ENCODE measurements at regions not wholly inside any gene's neighbourhood (a gene's known extent, or its start where the extent isn't known, plus 50 kb on each side); places are given as distances from the start of the nearest gene placed in this dataset.

- no peak overlapping the region for H3K9ac ChIP-seq (ENCODE audit: low read length)
- no peak overlapping the region for H3K27ac ChIP-seq (ENCODE audit: low read length)
- H3K79me2 ChIP-seq (ENCODE audit: low read length), result no peaks in the 10 kb centered on the region
- H4K20me1 ChIP-seq (ENCODE audit: insufficient read depth, low read depth, low read length), result no peaks in the 10 kb centered on the region
- H3K27me3 ChIP-seq (ENCODE audit: low read length), result no peaks in the 10 kb centered on the region; the same call in 1 of the 2 replicates
- H3K4me3 ChIP-seq (ENCODE audit: low read length), result no peak overlapping the region
- H3K36me3 ChIP-seq (ENCODE audit: insufficient read depth, low read length), result no peaks in the 10 kb centered on the region
- H3K4me2 ChIP-seq (ENCODE audit: low read depth, low read length, poor library complexity, severe bottlenecking), result no peak overlapping the region
- no peak overlapping the region for H2AFZ ChIP-seq (ENCODE audit: low read length)
- no peak for DNase-seq
- H3K9me3 ChIP-seq (ENCODE audit: low read length), result no peaks in the 10 kb centered on the region
- 0 out of 2 replicates have a peak, but pooled peaks cover 4% of the 10 kb centered on the region for H3K4me1 ChIP-seq (ENCODE audit: low read length)
- no peaks in the 10 kb centered on the region for H3K9me2 ChIP-seq (replicated peaks; ENCODE audit: insufficient read depth, low read length)
Measured at GRCh38 chr2:173783382-173783781, 181.8 kb downstream of the SP3 start.

DNA sequence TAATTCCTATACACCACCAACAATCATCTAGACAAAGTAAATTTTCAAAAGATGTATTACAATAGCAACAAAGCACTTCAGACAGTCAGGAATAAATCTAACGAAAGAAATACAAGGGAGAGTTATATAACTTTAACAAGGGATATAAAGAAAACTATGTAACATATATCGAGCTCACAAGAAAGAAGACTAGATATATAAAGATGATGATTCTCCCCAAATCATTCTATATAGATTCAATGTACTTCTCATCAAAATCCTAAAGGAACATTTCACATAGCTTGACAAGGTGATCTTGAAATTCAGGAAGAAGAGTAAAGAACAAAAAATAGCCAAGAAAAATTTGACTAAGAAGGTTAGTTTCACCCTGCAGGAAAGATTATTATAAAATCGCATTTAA is 179.4 kb downstream of the SP3 start:
- Histone ChIP-seq H4K20me1 (ENCODE audit: insufficient read depth, low read depth, low read length) (no peaks in the 10 kb centered on the region), H3K4me1 (ENCODE audit: low read length) (0 out of 2 replicates have a peak, but pooled peaks cover 4% of the 10 kb centered on the region), H3K27ac (ENCODE audit: low read length) (no peak overlapping the region), H3K4me3 (ENCODE audit: low read length) (no peak overlapping the region), H3K79me2 (ENCODE audit: low read length) (no peaks in the 10 kb centered on the region), H3K27me3 (ENCODE audit: low read length) (no peaks in the 10 kb centered on the region), H2AFZ (ENCODE audit: low read length) (no peak overlapping the region), H3K4me2 (ENCODE audit: low read depth, low read length, poor library complexity, severe bottlenecking) (no peak overlapping the region), H3K36me3 (ENCODE audit: insufficient read depth, low read length) (no peaks in the 10 kb centered on the region), H3K9me3 (ENCODE audit: low read length) (no peaks in the 10 kb centered on the region), H3K9me2 (replicated peaks; ENCODE audit: insufficient read depth, low read length) (no peaks in the 10 kb centered on the region), H3K9ac (ENCODE audit: low read length) (no peak overlapping the region)
- no peak for DNase-seq

- Histone ChIP-seq H2AFZ (ENCODE audit: low read length) (no peak overlapping the region), H4K20me1 (ENCODE audit: insufficient read depth, low read depth, low read length) (no peaks in the 10 kb centered on the region), H3K27me3 (ENCODE audit: low read length) (no peaks in the 10 kb centered on the region), H3K9me2 (replicated peaks; ENCODE audit: insufficient read depth, low read length) (no peaks in the 10 kb centered on the region), H3K27ac (ENCODE audit: low read length) (no peak overlapping the region), H3K9me3 (ENCODE audit: low read length) (no peaks in the 10 kb centered on the region), H3K4me3 (ENCODE audit: low read length) (no peak overlapping the region), H3K4me2 (ENCODE audit: low read depth, low read length, poor library complexity, severe bottlenecking) (no peak overlapping the region), H3K4me1 (ENCODE audit: low read length) (no peaks in the 10 kb centered on the region), H3K79me2 (ENCODE audit: low read length) (no peaks in the 10 kb centered on the region), H3K36me3 (ENCODE audit: insufficient read depth, low read length) (no peaks in the 10 kb centered on the region), H3K9ac (ENCODE audit: low read length) (no peak overlapping the region)
- no peak for DNase-seq
Measured at GRCh38 chr2:173791502-173791901, 173.7 kb downstream of the SP3 start.

- no peak overlapping the region for H3K9ac ChIP-seq (ENCODE audit: low read length)
- no peaks in the 10 kb centered on the region for H3K79me2 ChIP-seq (ENCODE audit: low read length)
- no peaks in the 10 kb centered on the region for H3K9me3 ChIP-seq (ENCODE audit: low read length)
- no peak overlapping the region for H3K4me3 ChIP-seq (ENCODE audit: low read length)
- no peak overlapping the region for H3K4me2 ChIP-seq (ENCODE audit: low read depth, low read length, poor library complexity, severe bottlenecking)
- H2AFZ ChIP-seq (ENCODE audit: low read length), result no peak overlapping the region
- H3K4me1 ChIP-seq (ENCODE audit: low read length), result no peaks in the 10 kb centered on the region
- H3K27ac ChIP-seq (ENCODE audit: low read length), result no peak overlapping the region
- DNase-seq, result no peak
- H3K27me3 ChIP-seq (ENCODE audit: low read length), result no peaks in the 10 kb centered on the region
- H3K36me3 ChIP-seq (ENCODE audit: insufficient read depth, low read length), result no peaks in the 10 kb centered on the region
- no peaks in the 10 kb centered on the region for H4K20me1 ChIP-seq (ENCODE audit: insufficient read depth, low read depth, low read length)
- no peaks in the 10 kb centered on the region for H3K9me2 ChIP-seq (replicated peaks; ENCODE audit: insufficient read depth, low read length)
Measured at GRCh38 chr2:173792166-173792565, 173.0 kb downstream of the SP3 start.

DNA sequence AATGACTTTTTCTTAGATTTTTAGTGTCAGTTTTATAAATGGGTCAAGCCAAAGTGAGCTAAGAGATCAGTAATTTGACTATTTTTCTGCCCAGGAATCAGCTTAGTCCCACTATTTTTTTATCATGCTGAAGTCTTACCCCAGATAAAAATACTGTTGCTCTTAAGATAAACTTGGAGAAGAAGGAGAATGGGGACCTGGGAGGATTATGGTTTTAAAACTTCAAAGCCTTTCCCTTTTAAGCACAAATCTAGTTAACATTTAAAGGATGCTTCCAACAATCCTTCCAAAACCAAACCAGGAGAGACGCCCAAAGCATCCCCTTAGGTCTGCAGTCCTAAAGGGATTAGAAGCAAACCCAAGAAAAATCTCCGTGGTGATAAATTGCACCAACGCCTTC is 172.4 kb downstream of the SP3 start:
- Histone ChIP-seq H3K27ac (ENCODE audit: low read length) (no peak overlapping the region), H3K9me2 (replicated peaks; ENCODE audit: insufficient read depth, low read length) (no peaks in the 10 kb centered on the region), H3K9ac (ENCODE audit: low read length) (no peak overlapping the region), H3K9me3 (ENCODE audit: low read length) (no peaks in the 10 kb centered on the region), H3K36me3 (ENCODE audit: insufficient read depth, low read length) (no peaks in the 10 kb centered on the region), H4K20me1 (ENCODE audit: insufficient read depth, low read depth, low read length) (no peaks in the 10 kb centered on the region), H3K4me3 (ENCODE audit: low read length) (no peak overlapping the region), H2AFZ (ENCODE audit: low read length) (no peak overlapping the region), H3K79me2 (ENCODE audit: low read length) (no peaks in the 10 kb centered on the region), H3K4me2 (ENCODE audit: low read depth, low read length, poor library complexity, severe bottlenecking) (no peak overlapping the region), H3K4me1 (ENCODE audit: low read length) (no peaks in the 10 kb centered on the region), H3K27me3 (ENCODE audit: low read length) (no peaks in the 10 kb centered on the region)
- no peak for DNase-seq

GRCh38 chr2:173793709-173794565 is 171.2 kb downstream of the SP3 start:
- Histone ChIP-seq H3K79me2 (ENCODE audit: low read length) (no peaks in the 10 kb centered on the region), H2AFZ (ENCODE audit: low read length) (no peak overlapping the region), H3K36me3 (ENCODE audit: insufficient read depth, low read length) (no peaks in the 10 kb centered on the region), H3K27me3 (ENCODE audit: low read length) (no peaks in the 10 kb centered on the region), H3K27ac (ENCODE audit: low read length) (no peak overlapping the region), H3K4me3 (ENCODE audit: low read length) (no peak overlapping the region), H3K9ac (ENCODE audit: low read length) (no peak overlapping the region), H3K4me1 (ENCODE audit: low read length) (no peaks in the 10 kb centered on the region), H3K4me2 (ENCODE audit: low read depth, low read length, poor library complexity, severe bottlenecking) (no peak overlapping the region), H3K9me3 (ENCODE audit: low read length) (no peaks in the 10 kb centered on the region), H3K9me2 (replicated peaks; ENCODE audit: insufficient read depth, low read length) (no peaks in the 10 kb centered on the region), H4K20me1 (ENCODE audit: insufficient read depth, low read depth, low read length) (no peaks in the 10 kb centered on the region)
- DNase-seq, result no peak

- H2AFZ ChIP-seq (ENCODE audit: low read length), result no peak overlapping the region
- H3K9me2 ChIP-seq (replicated peaks; ENCODE audit: insufficient read depth, low read length), result no peaks in the 10 kb centered on the region
- no peaks in the 10 kb centered on the region for H3K9me3 ChIP-seq (ENCODE audit: low read length)
- H3K9ac ChIP-seq (ENCODE audit: low read length), result no peak overlapping the region
- H3K27ac ChIP-seq (ENCODE audit: low read length), result no peak overlapping the region
- H4K20me1 ChIP-seq (ENCODE audit: insufficient read depth, low read depth, low read length), result no peaks in the 10 kb centered on the region
- no peak overlapping the region for H3K4me2 ChIP-seq (ENCODE audit: low read depth, low read length, poor library complexity, severe bottlenecking)
- H3K36me3 ChIP-seq (ENCODE audit: insufficient read depth, low read length), result no peaks in the 10 kb centered on the region
- no peak overlapping the region for H3K4me3 ChIP-seq (ENCODE audit: low read length)
- no peaks in the 10 kb centered on the region for H3K27me3 ChIP-seq (ENCODE audit: low read length)
- no peaks in the 10 kb centered on the region for H3K4me1 ChIP-seq (ENCODE audit: low read length)
- DNase-seq, result no peak
- H3K79me2 ChIP-seq (ENCODE audit: low read length), result no peaks in the 10 kb centered on the region
Measured at GRCh38 chr2:173797586-173798263, 167.4 kb downstream of the SP3 start.

DNA sequence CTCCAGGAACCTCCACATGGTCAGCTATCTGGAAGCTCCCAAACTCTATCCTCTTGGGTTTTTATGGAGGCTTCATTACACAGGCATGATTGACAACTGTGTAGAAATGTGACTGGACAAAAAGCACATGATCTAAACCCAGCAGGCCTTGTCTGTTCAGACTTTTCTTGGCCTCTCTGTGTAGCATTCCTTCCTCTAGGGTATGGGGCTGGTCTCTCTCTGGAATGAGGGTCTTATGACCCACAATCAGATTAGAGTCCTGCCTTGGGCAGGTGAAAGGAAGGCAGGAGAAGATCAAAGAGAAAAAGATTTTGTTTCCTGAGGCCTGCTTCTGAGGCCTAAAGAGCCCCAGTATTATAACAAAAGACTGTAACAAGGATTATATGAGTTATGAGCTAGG is 162.7 kb downstream of the SP3 start:
- Histone ChIP-seq H3K27ac (ENCODE audit: low read length) (no peak overlapping the region), H3K27me3 (ENCODE audit: low read length) (no peaks in the 10 kb centered on the region), H3K4me2 (ENCODE audit: low read depth, low read length, poor library complexity, severe bottlenecking) (no peak overlapping the region), H3K9me3 (ENCODE audit: low read length) (no peaks in the 10 kb centered on the region), H3K4me1 (ENCODE audit: low read length) (no peaks in the 10 kb centered on the region), H3K9me2 (replicated peaks; ENCODE audit: insufficient read depth, low read length) (no peaks in the 10 kb centered on the region), H3K9ac (ENCODE audit: low read length) (no peak overlapping the region), H3K36me3 (ENCODE audit: insufficient read depth, low read length) (no peaks in the 10 kb centered on the region), H2AFZ (ENCODE audit: low read length) (no peak overlapping the region), H3K4me3 (ENCODE audit: low read length) (no peak overlapping the region), H3K79me2 (ENCODE audit: low read length) (no peaks in the 10 kb centered on the region), H4K20me1 (ENCODE audit: insufficient read depth, low read depth, low read length) (no peaks in the 10 kb centered on the region)
- DNase-seq, result no peak

All from Karpas-422 (cell line).